HG03196 (cell line): ENCODE measurements at regions not wholly inside any gene's neighbourhood (a gene's known extent, or its start where the extent isn't known, plus 50 kb on each side); places are given as distances from the start of the nearest gene placed in this dataset.
"Not testable (repeated sequence)": the region's sequence is repeated elsewhere in the genome, so short reads cannot be mapped to it uniquely, and the experiment has no call there.

Experiments used
- ATAC-seq: cut with Tn5 transposase; IDR thresholded peaks from one replicate; pipeline ENCODE4 v1.9.1; 2021; ENCODE audit not compliant: unreplicated experiment

GRCh38 chr7:46071601-46072000, 150.5 kb upstream of the IGFBP3 start:
- ATAC-seq = no peak

- ATAC-seq = no peak
Observed at GRCh38 chr7:46071076-46071475, 150.0 kb upstream of the IGFBP3 start.

- ATAC-seq = no peak
Observed at GRCh38 chr7:46068159-46068558, 147.1 kb upstream of the IGFBP3 start.

GRCh38 chr7:46059308-46060020, 138.4 kb upstream of the IGFBP3 start:
- ATAC-seq = no peak

- no peak for ATAC-seq
Observed at GRCh38 chr7:46058086-46058823, 137.2 kb upstream of the IGFBP3 start.

GRCh38 chr7:46054915-46055314, 133.8 kb upstream of the IGFBP3 start:
- no peak for ATAC-seq

- ATAC-seq = no peak
Observed at GRCh38 chr7:46054272-46054671, 133.2 kb upstream of the IGFBP3 start.

- ATAC-seq = no peak
Observed at GRCh38 chr7:46047581-46047980, 126.5 kb upstream of the IGFBP3 start.

- not testable (repeated sequence) for ATAC-seq
Observed at GRCh38 chr7:46043338-46043737, 122.3 kb upstream of the IGFBP3 start.

- not testable (repeated sequence) for ATAC-seq
Observed at GRCh38 chr7:46039813-46040212, 118.7 kb upstream of the IGFBP3 start.

- ATAC-seq = no peak
Observed at GRCh38 chr7:46035166-46035565, 114.1 kb upstream of the IGFBP3 start.

GRCh38 chr7:46034056-46034768, 113.1 kb upstream of the IGFBP3 start:
- ATAC-seq = no peak

GRCh38 chr7:46033592-46033991, 112.5 kb upstream of the IGFBP3 start:
- no peak for ATAC-seq

GRCh38 chr7:46032942-46033341, 111.9 kb upstream of the IGFBP3 start:
- no peak for ATAC-seq

GRCh38 chr7:46032353-46032752, 111.3 kb upstream of the IGFBP3 start:
- no peak for ATAC-seq

GRCh38 chr7:46029111-46029704, 108.1 kb upstream of the IGFBP3 start:
- no peak for ATAC-seq

GRCh38 chr7:46028246-46028645, 107.2 kb upstream of the IGFBP3 start:
- ATAC-seq = no peak

GRCh38 chr7:46026741-46027140, 105.7 kb upstream of the IGFBP3 start:
- no peak for ATAC-seq

- no peak for ATAC-seq
Observed at GRCh38 chr7:46024263-46024916, 103.3 kb upstream of the IGFBP3 start.

GRCh38 chr7:46022397-46022796, 101.3 kb upstream of the IGFBP3 start:
- no peak for ATAC-seq
